Kidney (tissue), 13 donors: ENCODE measurements at regions not wholly inside any gene's neighbourhood (a gene's known extent, or its start where the extent isn't known, plus 50 kb on each side); places are given as distances from the start of the nearest gene placed in this dataset.
"Not testable (repeated sequence)": the region's sequence is repeated elsewhere in the genome, so short reads cannot be mapped to it uniquely, and the experiment has no call there.

Source experiments
- DNase-seq, 5 donors: peaks; one replicate each; pipeline ENCODE4 v3.0.0-alpha.2; 2013 to 2020
- FAIRE-seq: peaks from 2 replicates; lab custom pipeline; 2012; peaks lifted over from hg19 to GRCh38; lab: Jason Lieb, UNC
- H3K27ac ChIP-seq, 2 donors: one replicate each; pipeline ENCODE4 v1.7.0; 2013; ENCODE audit warnings: low read depth in 2 of 2, low read length in 2 of 2, inconsistent platforms in 1 of 2
- H3K27me3 ChIP-seq: one replicate; pipeline ENCODE4 v1.7.1; 2013; ENCODE audit warnings: low read length, inconsistent platforms; ENCODE audit not compliant: control insufficient read depth, insufficient read depth
- H3K36me3 ChIP-seq, 3 donors: one replicate each; pipeline versions ENCODE4 v1.7.0 to v1.7.1; 2013; ENCODE audit warnings: low read length in 3 of 3, control low read depth in 1 of 3, inconsistent platforms in 1 of 3; ENCODE audit not compliant: insufficient read depth in 3 of 3, control insufficient read depth in 2 of 3
- H3K4me1 ChIP-seq, 3 donors: one replicate each; pipeline versions ENCODE4 v1.7.0 to v1.7.1; 2013; ENCODE audit warnings: low read length in 3 of 3, inconsistent platforms in 1 of 3, low read depth in 1 of 3; ENCODE audit not compliant: control insufficient read depth in 2 of 3, insufficient read depth in 2 of 3
- H3K4me3 ChIP-seq, 3 donors: one replicate each; pipeline versions ENCODE4 v1.7.0 to v1.8.1; 2013; ENCODE audit warnings: low read length in 3 of 3, control low read depth in 1 of 3, inconsistent platforms in 1 of 3
- H3K9ac ChIP-seq, 3 donors: one replicate each; pipeline versions ENCODE4 v1.7.0 to v1.7.1; 2013; ENCODE audit warnings: low read length in 3 of 3, control low read depth in 1 of 3, inconsistent platforms in 1 of 3
- H3K9me3 ChIP-seq, 3 donors: one replicate each; pipeline versions ENCODE4 v1.7.0 to v1.7.1; 2013; ENCODE audit warnings: low read length in 3 of 3, control low read depth in 1 of 3, inconsistent platforms in 1 of 3; ENCODE audit not compliant: control insufficient read depth in 2 of 3, insufficient read depth in 1 of 3
- CTCF ChIP-seq: IDR thresholded peaks from 3 replicates; pipeline ENCODE4 v1.5.1; 2012; ENCODE audit warnings: mild to moderate bottlenecking, moderate library complexity, borderline replicate concordance; ENCODE audit not compliant: insufficient read depth; ENCODE audit errors: extremely low read depth
- intact Hi-C: fragments of 100-400 bp; cut with DNase I; formaldehyde crosslinking; loops from one replicate; pipeline ENCODE4 v1.11.1; 2022
- donor health status: control.
- donor health status: control.
- donor health status: control.
- donor health status: control.
- donor health status: control.
- donor health status: DM: yes; HTN: yes; CAD: no.
- donor health status: Normal renal cell carcinoma (clear cell type).

- FAIRE-seq, result no peak
- Histone ChIP-seq H3K9ac (no peak overlapping the region), H3K27ac (no peak overlapping the region), H3K9me3 (no peaks in the 10 kb centered on the region), H3K27me3 (no peaks in the 10 kb centered on the region), H3K36me3 (no peaks in the 10 kb centered on the region), H3K4me1 (no peaks in the 10 kb centered on the region), H3K4me3 (no peak overlapping the region)
- DNase-seq, result no peak
- intact Hi-C loops, result no loop called here
- TF ChIP-seq CTCF, result no peak
Observed at GRCh38 chr3:106140431-106140830, 271.6 kb upstream of the CBLB start.

- H3K4me3 ChIP-seq, result no peak overlapping the region
- no peak for TF ChIP-seq CTCF
- intact Hi-C loops, result no loop called here
Observed at GRCh38 chr3:106144030-106144429, 275.2 kb upstream of the CBLB start.

GRCh38 chr3:106148440-106149082, 279.7 kb upstream of the CBLB start:
- H3K27me3 ChIP-seq, H3K9me3 ChIP-seq, H3K36me3 ChIP-seq, H3K9ac ChIP-seq, H3K27ac ChIP-seq, intact Hi-C loops, H3K4me1 ChIP-seq, FAIRE-seq, H3K4me3 ChIP-seq: not testable (repeated sequence)
- peak in 1 of 5 donors; percentile 60 for DNase-seq

More at GRCh38 chr3:106144030-106144429, 275.2 kb upstream of the CBLB start:
- no peak overlapping the region for H3K27ac ChIP-seq
- H3K9me3 ChIP-seq, result no peaks in the 10 kb centered on the region
- DNase-seq (no peak), FAIRE-seq (no peak)
- no peaks in the 10 kb centered on the region for H3K4me1 ChIP-seq
- H3K36me3 ChIP-seq, result no peaks in the 10 kb centered on the region
- no peaks in the 10 kb centered on the region for H3K27me3 ChIP-seq
- no peak overlapping the region for H3K9ac ChIP-seq

- intact Hi-C loops, result no loop called here
- no peaks in the 10 kb centered on the region for H3K9me3 ChIP-seq
Observed at GRCh38 chr3:106157411-106157810, 288.6 kb upstream of the CBLB start.

More at GRCh38 chr3:106157411-106157810, 288.6 kb upstream of the CBLB start:
- DNase-seq (peak in 1 of 5 donors; percentile 29), FAIRE-seq (peak; percentile 60)
- Histone ChIP-seq H3K36me3 (no peaks in the 10 kb centered on the region), H3K4me1 (no peaks in the 10 kb centered on the region), H3K4me3 (no peak overlapping the region), H3K27ac (no peak overlapping the region), H3K9ac (no peak overlapping the region), H3K27me3 (no peaks in the 10 kb centered on the region)
- TF ChIP-seq CTCF, result no peak
